ENCODE measurements at regions not wholly inside any gene's neighbourhood (a gene's known extent, or its start where the extent isn't known, plus 50 kb on each side); places are given as distances from the start of the nearest gene placed in this dataset.

DNA sequence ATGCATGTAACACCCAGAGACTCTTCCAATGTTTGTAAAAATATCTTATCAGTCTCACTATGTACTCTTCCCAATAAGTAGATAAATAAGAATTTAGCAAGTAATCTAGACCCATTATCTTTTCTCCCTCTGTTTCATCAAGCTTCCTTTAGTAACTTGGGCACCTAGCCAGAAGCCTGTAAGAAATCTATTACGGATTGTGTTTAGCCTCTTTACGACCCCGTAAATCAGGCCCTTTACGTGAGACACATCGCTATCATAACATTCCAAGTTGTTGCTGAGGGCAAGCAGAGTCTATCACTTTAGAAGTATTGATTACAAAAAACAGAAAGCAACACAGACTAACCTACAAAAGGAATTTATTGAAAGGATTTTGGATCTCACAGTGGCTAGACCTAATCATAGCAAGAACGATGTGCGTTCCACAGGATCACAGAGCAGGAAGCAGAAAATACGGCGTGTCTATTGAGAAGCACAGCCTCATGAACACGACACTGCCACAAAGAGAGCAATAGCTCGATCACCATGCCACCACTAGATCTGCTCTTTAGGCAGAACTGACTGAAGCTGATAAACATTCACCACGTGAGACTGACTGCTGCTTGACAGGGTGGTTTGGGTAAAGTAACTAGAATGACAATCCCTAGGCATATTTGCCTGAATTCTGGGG is 922.1 kb downstream of the AMY1C start:
- no peak for DNase-seq (ENCODE audit: low spot score)

DNA sequence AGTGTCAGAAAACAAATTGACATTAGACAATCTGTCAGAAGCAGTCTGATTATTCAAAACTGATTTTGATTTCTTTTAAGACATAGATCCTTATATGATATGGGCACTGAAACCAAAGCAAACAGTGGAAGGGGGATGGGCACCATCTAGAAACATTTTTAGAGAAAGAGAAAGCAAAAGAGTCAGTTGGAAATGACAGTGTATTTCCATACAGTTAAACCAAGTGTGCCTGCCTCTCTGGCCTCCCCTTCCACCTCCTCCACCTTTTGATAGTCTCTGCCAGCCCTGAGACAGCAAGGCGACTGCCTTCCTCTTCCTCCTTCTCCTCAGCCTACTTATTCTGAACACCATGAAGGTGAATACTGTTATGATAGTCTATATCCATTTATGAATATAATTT is 949.7 kb downstream of the AMY1C start:
- no peak for DNase-seq (ENCODE audit: low spot score)

DNA sequence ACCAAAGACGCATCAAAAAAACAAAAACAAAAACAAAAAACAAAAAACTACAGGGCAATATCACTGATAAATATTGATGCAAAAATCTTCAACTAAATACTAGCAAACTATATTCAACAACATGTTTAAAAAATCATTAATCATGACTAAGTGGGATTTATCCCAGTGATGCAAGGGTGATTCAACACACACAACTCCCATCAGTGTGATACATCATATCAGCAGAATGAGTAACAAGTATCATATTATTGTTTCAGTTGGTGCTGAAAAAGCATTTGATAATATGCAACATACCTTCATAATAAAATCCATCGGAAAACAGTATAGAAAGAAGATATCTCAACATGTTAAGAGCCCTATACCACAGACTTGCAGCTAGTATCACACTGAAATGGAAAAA is 953.0 kb downstream of the AMY1C start:
- no peak for DNase-seq (ENCODE audit: low spot score)

DNA sequence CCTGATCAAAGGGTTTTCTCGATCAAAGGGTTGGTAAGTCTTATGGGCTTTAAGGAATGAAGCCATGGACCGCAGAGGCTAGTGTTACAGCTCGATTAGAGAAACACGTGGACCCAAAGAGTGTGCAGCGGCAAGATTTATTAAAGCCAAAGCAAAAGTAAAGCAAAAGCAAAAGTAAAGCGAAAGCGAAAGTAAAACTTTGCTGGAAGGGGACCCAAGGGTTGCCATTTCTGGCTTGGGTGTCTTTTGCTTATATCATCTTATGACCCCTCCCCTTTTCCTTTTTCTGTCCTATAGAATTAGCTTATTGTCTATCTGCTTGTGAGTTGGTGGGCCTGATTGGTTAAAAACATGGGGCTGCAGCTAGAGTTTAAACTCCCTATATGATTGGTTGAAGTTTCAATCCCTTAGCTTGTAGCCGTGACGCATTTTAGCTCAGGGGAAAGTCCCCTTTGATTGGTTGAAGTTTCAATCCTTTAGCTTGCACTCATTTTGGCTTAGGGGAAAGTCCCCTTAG is 957.0 kb downstream of the AMY1C start:
- DNase-seq (ENCODE audit: low spot score) = no peak

DNA sequence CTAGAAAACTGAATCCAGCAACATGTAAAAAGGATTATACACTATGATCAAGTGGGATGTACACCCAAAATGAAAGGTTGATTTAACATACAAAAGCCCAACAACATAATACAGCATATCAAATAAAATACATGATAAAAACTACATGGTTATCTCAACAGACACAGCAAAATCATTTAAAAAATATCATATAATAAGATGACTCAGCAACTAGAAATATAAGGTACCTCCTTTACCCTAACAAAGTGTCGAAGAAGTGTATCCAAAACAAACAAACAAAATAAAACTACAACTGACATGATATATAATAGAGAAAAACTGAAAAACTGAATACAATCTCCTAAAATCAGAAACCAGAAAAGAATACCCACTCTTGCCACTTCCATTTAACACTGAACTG is 969.1 kb downstream of the AMY1C start:
- DNase-seq (ENCODE audit: low spot score) = no peak

DNA sequence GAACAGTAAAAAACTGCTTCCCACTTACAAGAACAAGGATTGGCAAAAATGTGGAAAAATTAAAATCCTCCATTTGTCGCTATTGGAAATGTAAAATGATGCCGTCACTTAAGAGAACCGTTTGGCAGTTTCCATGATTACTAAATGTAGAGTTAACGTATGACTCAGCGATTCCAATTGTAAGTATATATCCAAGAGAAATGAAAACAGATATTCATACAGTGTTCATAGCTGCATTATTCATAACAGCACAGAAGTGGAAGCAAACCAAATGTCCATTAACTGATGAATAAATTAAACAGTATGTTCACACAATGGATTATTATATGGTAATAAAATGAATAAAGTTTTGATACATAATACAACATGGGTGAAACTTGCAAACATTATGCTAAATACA is 971.0 kb downstream of the AMY1C start:
- no peak for DNase-seq (ENCODE audit: low spot score)

DNA sequence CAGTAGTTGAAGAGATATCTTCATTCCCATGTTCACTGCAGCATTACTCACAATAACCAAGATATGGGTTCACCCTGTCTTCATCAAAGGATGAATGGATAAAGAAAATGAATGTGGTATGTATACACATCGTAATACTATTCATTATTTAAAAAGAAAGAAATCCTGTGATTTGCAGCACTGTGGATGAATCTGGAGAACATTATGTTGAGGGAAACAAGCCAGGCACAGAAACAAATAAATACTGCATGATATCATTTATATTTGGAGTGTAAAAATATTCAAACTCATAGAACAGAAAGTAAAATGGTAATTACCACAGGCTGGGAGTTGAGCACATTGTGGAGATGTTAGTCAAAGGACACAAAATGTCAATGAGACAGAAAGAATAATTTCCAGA is 977.2 kb downstream of the AMY1C start:
- DNase-seq (ENCODE audit: low spot score) = no peak

DNA sequence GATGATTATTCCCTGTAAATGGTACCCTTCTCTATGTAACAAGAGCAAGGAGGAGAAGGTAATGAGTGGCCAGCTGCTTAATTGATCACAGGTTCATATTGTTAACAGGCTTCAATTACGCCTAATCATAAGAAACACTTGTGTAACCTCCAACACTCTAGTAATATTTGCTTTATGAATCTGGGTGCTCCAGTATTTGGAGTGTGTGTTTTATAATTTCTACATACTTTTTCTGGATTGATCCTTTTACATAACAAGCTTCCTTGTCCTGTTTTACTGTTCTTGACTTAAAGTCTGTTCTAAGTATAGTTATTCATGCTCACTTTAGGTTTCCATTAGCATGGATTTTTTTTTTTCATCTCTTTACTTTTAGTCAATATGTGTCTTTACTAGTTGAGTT is 984.2 kb downstream of the AMY1C start:
- DNase-seq (ENCODE audit: low spot score) = no peak

DNA sequence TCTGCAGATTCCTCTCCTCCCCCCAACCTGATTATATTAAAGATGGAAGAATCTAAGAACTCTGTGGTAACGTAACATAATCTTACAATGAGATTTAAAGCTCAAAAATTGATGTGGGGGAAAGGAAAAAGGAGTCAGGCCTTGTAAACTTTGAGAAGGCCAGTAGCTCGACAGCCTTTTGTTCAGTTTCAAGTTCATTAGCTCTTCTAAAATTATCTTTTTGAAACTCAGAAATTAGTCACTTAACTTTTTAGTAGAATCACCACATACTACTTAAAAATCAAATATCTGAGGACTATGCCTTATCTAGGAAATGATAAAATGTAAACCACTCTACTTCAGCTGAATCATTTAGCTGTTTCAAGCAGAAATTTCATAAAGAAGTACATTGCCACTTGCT is 996.2 kb downstream of the AMY1C start:
- DNase-seq (ENCODE audit: low spot score) = no peak

DNA sequence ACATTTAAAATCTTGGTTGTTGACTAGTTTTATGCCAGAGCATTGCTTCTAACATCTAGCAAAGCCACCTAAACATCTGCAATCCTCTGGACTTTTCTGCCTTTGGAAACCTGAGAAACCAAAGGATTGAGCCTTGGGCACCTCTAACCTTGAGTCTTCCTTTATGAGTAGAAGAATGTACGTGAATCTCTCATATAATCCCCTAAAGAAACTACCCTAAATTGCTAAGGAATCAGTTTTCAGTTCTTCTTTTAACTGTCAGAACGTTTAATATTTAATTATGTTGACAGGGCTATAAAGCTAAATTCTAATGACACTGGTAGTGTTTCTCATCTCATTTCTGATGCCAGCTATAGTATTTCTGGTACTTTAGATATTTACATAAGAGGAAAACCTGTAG is 997.3 kb downstream of the AMY1C start:
- DNase-seq (ENCODE audit: low spot score) = no peak

DNA sequence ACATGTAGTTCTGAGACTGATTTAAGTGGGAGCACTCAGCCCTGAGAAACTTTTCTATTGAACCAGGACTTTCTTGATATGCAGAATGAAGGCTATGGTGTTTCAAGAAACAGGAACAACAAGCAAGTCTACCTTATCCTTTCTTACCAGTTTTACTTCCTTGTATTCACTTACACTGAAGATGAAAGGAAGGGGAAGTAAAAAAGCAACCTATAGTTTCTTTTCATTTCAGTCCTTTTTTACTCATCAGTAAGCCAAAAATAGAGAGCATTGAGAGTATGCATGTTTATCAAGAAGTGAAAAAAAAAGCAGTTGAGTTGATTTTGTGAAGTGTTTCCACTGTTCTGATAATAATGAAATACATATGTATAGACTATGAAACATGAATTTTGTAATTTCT is 1010.3 kb downstream of the AMY1C start:
- no peak for DNase-seq (ENCODE audit: low spot score)

DNA sequence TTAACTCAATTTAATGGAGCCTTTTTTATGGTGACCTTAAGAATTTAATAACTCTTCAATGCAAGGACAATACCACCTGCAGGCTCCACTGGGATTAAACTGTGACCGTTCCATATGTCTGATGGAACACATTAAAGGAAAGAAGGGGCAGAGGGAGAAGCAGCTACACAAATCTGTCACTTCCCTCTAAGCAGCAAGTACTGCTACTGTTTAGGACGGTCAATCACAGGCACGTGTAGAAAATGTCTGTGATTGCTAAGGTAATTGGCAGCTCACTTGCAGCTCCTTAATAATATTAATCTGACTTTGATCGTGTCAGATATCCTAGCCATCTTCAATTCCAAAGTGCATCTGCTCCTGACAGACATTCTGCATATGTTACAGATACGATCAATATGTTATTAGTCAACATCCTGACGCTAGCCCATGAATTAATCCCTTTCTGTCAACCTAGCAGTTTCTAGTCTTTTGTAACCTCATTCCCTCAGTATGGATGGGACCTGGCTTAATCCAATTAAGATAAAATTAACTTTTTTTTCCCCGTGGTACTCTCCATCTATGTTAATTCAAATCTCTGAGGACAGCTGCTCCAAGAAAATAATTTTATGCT is 1012.4 kb downstream of the AMY1C start:
- DNase-seq (ENCODE audit: low spot score) = no peak

DNA sequence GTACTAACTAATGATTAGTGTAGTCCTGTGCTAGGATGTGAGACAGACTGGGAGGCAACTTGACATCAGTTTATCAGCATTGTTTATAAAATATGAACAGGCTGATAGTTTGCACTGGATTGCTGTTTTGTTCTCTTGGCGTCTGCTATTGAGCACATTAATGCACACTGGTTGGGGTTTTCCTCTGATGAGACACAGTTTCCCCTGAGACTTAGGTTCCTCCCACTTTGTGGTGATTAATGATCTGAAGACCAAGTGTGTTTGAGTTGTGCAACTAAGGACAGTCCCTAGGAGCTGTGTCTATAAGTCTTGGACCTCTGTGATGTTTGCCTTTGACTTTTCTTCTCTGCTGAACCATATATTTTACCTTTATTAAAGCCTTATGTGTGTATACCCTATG is 1015.4 kb downstream of the AMY1C start:
- no peak for DNase-seq (ENCODE audit: low spot score)

DNA sequence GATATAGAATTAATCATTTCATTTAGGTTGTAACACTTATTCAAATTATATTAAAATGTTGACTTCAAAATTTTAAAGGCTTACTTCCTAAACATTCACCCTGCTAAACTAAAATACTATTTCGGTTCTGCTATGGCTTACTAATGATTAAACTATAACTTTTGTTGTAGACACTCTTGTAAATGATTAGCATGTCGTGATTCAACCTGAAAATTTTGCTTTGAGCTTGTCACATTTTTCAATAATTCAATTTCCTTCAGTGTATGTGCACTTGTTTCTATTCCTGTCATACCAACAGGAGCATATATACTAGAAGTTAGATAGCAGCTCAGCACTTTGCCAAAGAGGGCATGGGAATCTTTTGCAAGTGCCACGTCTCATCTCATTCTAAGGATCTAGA is 1018.8 kb downstream of the AMY1C start:
- no peak for DNase-seq (ENCODE audit: low spot score)

DNA sequence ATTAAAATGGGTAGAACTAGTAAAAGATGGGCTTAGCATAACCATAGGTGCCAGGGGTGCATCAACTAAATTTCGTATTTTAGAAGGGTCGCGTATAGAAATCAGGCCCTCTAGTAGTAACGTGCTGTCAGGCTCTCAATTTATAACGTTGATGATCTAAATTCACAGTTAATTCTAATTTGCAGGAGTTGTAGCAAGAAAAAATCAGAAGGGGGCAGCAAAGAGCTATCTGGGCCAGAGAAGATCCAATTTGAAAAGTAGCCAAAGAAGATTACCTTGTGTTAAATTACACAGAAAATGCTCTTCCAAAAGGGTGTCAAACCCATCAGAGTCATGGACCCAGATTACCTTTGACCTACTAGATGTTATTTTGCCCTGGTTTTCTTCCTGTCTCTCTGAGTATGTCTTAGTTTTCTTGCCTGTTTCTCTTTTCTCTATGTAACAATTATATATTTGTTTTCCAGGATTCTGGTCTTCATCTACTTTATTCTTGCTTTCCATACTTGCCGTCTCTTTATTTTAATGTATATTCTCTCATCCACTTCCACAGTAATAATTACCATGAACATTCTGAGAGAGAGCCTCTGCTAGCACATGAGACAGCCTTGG is 1030.9 kb downstream of the AMY1C start:
- peak; percentile 51 for DNase-seq (ENCODE audit: low spot score)

DNA sequence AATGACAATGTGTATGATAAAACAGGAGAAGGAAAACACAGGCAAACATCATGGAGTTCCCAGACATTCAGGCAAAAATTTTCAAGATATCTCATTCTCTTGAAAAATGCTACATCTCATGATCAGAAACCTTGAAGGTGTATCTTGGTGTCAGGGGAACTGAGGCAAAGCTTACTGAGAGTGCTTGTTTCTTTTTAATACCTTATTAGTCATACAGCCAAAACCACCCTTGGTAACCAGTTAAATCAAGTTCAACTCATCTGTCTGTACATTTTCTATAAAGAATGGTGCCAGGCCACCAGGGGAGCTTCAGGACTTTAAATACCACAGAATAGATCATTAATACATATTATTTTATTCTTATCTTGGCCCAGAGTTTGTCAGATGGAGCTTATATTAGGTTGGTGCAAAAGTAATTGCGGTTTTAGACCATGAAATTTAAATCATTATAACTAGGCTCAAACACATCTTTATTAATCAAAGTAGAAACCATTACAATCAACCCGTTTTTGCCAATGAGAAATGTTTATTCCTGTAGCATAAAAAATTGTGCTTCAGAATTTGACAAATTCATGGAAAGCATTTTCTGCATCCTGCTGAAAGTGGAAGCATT is 1036.0 kb downstream of the AMY1C start:
- DNase-seq (ENCODE audit: low spot score) = no peak

DNA sequence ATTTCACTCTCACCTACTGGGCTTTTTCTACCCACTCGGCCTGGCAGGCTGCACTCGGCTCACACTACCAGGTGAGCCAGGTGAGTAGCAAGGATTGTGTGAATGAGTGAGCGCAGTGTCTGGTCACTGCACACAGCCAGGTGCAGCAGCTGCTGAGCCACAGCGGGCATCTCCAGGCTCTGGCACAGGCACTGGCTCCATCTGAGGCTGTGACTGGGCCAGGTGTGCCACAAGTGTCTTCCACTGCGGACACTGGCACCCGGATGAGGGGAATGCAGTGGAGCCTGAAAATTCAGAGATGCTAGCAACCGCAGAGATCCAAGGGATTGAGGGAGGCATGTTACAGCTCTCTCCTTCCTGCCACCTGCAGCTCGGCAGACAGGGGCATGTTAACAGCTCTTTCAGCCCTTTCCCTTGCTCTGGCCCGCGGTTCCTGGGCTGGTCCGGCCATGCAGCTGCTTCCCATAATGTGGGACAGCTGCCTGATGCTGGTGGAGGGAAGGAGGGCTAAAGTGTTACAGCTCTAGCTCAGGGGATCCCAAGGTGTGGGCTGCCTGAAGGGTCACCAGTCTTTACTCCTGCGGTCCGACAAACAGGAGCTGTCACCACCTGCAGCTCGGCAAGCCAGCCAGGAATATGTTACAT is 1038.3 kb downstream of the AMY1C start:
- no peak for DNase-seq (ENCODE audit: low spot score)

DNA sequence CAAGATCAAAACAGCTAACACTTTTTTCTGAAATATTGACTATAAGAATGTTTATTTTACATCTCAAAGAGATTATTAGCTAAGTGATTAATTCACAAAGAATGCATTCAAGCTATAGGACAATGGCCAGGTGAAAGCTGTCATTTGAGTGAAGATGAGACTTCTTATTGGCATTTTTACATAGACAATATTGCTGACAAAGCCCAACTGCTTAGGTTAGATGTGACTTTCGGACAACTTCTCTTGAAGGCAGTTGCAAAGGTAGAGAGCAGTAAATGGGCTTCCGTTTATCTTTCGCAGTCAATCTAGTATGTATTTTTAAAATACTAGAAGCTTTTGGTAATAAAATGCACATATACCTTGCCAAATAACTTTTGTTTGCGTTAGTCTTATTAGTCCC is 1041.3 kb downstream of the AMY1C start:
- DNase-seq (ENCODE audit: low spot score) = no peak

DNA sequence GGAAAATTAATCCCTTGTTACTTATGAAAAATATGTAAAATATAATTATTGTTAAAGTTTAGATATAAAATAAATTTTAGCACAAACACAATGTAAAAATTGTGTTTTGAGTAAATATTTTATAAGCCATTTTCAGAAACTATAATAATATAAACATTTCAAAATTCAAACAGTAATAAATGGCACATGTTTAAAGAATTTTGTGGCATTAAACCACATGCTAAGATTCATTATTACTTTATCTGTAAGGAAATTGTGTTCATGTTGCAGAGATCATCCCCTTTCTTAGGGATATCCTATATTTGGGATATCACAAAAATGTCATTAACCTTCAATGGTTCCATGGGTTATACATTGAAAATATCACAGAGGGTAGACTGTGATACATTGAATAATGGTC is 1044.3 kb downstream of the AMY1C start:
- DNase-seq (ENCODE audit: low spot score) = no peak

DNA sequence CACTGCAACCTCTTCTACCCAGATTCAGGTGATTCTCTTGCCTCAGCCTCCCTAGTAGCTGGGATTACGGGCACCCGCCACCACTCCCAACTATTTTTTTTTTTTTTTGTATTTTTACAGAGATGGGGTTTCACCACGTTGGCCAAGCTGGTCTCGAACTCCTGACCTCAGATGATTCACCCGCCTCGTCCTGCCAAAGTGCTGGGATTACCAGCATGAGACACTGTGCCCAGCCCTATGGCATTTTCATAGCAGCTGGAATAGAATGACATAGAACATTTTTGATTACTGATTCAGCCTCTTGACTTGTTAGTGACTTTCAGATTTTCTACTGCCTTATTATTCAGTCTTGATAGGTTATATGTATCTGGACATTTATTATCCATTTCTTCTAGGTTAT is 1046.2 kb downstream of the AMY1C start:
- DNase-seq (ENCODE audit: low spot score) = no peak

DNA sequence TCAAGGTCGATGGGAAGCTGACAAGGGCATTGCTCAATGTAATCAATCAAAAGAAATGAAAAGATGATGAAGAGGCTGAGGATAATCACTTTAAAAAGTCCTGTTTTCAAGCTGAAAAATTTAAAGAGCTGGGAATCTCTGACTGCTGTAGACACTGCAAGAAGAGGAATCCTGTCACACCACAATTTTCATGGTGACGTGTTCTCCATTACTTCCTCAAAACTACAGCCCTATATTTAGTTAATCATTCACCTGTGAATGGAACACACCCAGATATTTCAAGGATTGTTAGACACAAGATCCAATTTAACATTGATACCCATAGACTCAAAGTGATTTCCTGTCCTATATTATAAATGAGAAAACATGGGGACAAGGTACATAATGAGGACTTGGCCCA is 1048.3 kb downstream of the AMY1C start:
- DNase-seq (ENCODE audit: low spot score) = peak; percentile 57

DNA sequence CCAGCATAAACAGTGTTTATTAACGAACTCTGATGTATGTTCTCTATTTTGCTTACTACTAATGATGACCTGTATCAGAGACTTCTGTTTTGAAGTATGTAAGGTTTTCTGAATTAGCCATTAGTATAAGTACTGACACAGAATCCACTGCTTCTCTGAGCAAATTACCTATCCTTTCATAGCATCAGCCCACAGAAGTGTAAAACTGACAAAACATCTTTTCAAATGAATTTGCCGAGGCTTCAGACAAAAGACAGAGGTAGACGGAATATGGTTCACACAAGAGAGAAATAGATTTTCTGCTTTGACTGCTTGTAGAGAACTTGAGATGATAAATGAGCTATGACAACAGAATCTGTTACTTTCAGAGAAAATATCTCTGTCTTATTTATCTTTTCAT is 1051.6 kb downstream of the AMY1C start:
- DNase-seq (ENCODE audit: low spot score) = no peak
